MM.1S (cell line): ENCODE measurements at regions not wholly inside any gene's neighbourhood (a gene's known extent, or its start where the extent isn't known, plus 50 kb on each side); places are given as distances from the start of the nearest gene placed in this dataset.

Experiments used
- EZH2 ChIP-seq: fragments of 300-600 bp; sonication (generic); optimal IDR thresholded peaks from 2 replicates; pipeline ENCODE3; 2017; ENCODE audit warnings: low read depth, mild to moderate bottlenecking, antibody characterized with exemption, low read length, mixed read lengths
- TF ChIP-seq, protein P1 (sequence below): fragments of 300-600 bp; sonication (generic); IDR thresholded peaks from 2 replicates; pipeline ENCODE4 v1.5.1; 2016; ENCODE audit warnings: antibody characterized with exemption, low read length, mixed read lengths

DNA sequence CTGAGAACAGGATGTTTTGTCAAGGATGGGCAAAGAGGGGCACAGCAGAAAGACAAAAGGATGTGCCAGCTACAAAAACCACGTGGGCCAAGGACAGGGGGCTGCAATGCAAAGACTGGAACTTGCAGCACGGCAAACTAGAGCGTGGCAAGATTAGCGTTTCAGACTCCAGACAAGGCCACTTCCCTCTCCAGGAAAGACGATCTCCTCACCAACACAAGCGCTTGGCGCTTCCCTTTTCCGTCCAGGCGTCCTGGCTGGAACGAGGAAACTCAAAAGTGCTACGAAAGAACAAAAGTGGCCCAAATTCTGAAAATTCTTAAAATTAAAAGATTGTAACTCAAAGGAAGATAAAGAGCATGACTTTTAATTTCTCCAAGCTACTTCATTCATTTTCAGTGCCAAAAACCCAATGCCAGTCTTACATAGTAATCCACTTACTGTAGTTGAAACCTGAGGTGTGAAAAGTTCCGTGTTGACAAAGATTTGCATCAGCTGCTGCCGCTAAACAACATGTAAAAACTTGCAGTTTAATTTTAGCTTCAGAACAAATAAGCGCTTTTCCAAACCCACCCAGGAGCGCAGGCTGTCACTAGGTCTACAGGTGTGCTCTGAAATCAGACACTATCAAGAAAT, 207.1 kb upstream of the RREB1 start:
- TF ChIP-seq, protein P1, sequence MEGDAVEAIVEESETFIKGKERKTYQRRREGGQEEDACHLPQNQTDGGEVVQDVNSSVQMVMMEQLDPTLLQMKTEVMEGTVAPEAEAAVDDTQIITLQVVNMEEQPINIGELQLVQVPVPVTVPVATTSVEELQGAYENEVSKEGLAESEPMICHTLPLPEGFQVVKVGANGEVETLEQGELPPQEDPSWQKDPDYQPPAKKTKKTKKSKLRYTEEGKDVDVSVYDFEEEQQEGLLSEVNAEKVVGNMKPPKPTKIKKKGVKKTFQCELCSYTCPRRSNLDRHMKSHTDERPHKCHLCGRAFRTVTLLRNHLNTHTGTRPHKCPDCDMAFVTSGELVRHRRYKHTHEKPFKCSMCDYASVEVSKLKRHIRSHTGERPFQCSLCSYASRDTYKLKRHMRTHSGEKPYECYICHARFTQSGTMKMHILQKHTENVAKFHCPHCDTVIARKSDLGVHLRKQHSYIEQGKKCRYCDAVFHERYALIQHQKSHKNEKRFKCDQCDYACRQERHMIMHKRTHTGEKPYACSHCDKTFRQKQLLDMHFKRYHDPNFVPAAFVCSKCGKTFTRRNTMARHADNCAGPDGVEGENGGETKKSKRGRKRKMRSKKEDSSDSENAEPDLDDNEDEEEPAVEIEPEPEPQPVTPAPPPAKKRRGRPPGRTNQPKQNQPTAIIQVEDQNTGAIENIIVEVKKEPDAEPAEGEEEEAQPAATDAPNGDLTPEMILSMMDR: no peak
- no peak for TF ChIP-seq EZH2
